Heart left ventricle (tissue), 13 donors: ENCODE measurements at regions not wholly inside any gene's neighbourhood (a gene's known extent, or its start where the extent isn't known, plus 50 kb on each side); places are given as distances from the start of the nearest gene placed in this dataset.

Experiments used
- POLR2A ChIP-seq, 2 donors: fragments of 450-650 bp; IDR thresholded peaks; one replicate each; pipeline ENCODE4 v1.6.1; 2017; ENCODE audit warnings: antibody characterized with exemption in 2 of 2, mild to moderate bottlenecking in 2 of 2, moderate library complexity in 2 of 2
- TF ChIP-seq, protein P1 (sequence below), 12 donors: fragments of 200-600 bp; sonication (generic) in 4 of 12; IDR thresholded peaks; one replicate each; pipeline versions ENCODE4 v1.5.0 to v1.8.0; 2018 to 2022; ENCODE audit warnings: antibody characterized with exemption in 12 of 12, mild to moderate bottlenecking in 5 of 12
- donor health status: ischemic (EF 13 %, LVEDD 7.1; RV severe dilation, severe dysfunction).
- donor health status: DM: no; HTN: yes; CAD: no.
- donor health status: DM: no; HTN: no; CAD: no.
- donor health status: ischemic (EF 25% LVEDD 6.9; RV normal size, moderate dysfunction).
- donor health status: ischemic (EF 25% LVEDD 5.7; RV mildly dilated, moderate dysfunction).
- donor health status: ischemic (EF 35%, LVEDD 5.7; RV mildly dilated, moderate dysfunction).
- donor health status: nonischemic (EF 11% LVEDD 7.7; RV severe dilation, severe dysfunction).
- donor health status: DM: yes; HTN: yes; CAD: no.
- donor health status: PGD.
- donor health status: ischemic (EF 29% LVEDD 5.4; RV normal size, mild dysfunction).
- donor health status: nonischemic (EF 23%, LVEDD 6.1; RV moderate dilation, normal function).

DNA sequence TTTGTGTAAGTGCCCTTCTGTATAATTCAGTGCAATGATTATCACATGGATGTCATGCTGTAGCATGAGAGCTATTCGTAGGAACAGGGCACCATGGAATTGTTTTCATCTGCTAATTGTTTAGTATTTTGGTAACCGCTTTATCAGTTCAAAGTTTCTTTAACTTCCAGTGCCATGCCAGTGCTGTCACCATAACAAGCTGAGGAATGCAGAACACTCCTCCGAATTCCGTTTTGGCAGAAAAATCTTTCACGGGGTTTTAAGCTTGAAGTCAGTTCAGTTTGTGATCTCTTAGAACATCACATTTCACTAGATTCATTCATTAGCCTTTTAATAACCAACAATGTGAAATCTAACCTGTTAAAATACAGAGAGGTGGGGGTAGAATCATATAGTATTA is 117.2 kb upstream of the SEMA3C start:
- TF ChIP-seq, protein P1, sequence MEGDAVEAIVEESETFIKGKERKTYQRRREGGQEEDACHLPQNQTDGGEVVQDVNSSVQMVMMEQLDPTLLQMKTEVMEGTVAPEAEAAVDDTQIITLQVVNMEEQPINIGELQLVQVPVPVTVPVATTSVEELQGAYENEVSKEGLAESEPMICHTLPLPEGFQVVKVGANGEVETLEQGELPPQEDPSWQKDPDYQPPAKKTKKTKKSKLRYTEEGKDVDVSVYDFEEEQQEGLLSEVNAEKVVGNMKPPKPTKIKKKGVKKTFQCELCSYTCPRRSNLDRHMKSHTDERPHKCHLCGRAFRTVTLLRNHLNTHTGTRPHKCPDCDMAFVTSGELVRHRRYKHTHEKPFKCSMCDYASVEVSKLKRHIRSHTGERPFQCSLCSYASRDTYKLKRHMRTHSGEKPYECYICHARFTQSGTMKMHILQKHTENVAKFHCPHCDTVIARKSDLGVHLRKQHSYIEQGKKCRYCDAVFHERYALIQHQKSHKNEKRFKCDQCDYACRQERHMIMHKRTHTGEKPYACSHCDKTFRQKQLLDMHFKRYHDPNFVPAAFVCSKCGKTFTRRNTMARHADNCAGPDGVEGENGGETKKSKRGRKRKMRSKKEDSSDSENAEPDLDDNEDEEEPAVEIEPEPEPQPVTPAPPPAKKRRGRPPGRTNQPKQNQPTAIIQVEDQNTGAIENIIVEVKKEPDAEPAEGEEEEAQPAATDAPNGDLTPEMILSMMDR (IDR thresholded peaks at IDR 0.05): no peak
- no peak for TF ChIP-seq POLR2A (IDR thresholded peaks at IDR 0.05)
